ENCODE measurements at regions not wholly inside any gene's neighbourhood (a gene's known extent, or its start where the extent isn't known, plus 50 kb on each side); places are given as distances from the start of the nearest gene placed in this dataset.

- TF ChIP-seq CTCF (IDR thresholded peaks at IDR 0.05) (no peak), POLR2A (IDR thresholded peaks at IDR 0.05) (no peak)
Measured at GRCh38 chr5:174356536-174356935, 311.0 kb downstream of the NSG2 start.
